Right lobe of liver (tissue), 4 donors: ENCODE measurements at regions not wholly inside any gene's neighbourhood (a gene's known extent, or its start where the extent isn't known, plus 50 kb on each side); places are given as distances from the start of the nearest gene placed in this dataset.

Experiments
- CTCF ChIP-seq, 4 donors: fragments of 200-600 bp in 3 of 4; fragments of 450-650 bp in 1 of 4; IDR thresholded peaks; one replicate each; pipeline versions ENCODE4 v1.5.1 to v1.8.0; 2016 to 2022; ENCODE audit warnings: antibody characterized with exemption in 4 of 4, mild to moderate bottlenecking in 2 of 4
- POLR2A ChIP-seq: fragments of 450-650 bp; IDR thresholded peaks from one replicate; pipeline ENCODE4 v1.6.1; 2017; ENCODE audit warnings: antibody characterized with exemption, mild to moderate bottlenecking
- donor health status: DM: no; HTN: no; CAD: no.
- donor health status: DM: no; HTN: no; CAD: no.
- donor health status: DM: no; HTN: yes; CAD: no.

- TF ChIP-seq CTCF (IDR thresholded peaks at IDR 0.05): no peak
- TF ChIP-seq POLR2A: no peak
Measured at GRCh38 chr3:152555666-152556291, 279.2 kb upstream of the P2RY1 start.
